ENCODE measurements at regions not wholly inside any gene's neighbourhood (a gene's known extent, or its start where the extent isn't known, plus 50 kb on each side); places are given as distances from the start of the nearest gene placed in this dataset.
A peak's percentile ranks its signal among the peaks of the same experiment; 100 is the strongest.

DNA sequence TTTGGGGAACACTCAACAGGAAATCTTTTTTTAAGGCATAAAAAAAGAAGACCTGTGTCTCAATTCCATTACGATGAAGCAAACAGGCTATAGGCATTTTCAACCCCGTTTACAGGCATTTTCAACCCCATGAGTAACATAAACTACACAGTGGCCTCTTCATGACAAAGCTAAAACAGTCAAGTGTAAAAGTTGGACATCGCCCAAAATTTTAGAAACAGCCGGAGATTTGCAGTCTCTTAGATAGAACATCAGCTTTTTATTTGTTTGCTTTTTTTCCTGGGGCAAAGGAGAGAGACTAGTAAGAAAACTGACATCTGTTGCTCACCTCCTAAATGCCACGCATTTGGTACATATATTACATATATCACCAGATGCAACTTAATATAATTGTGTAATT is 173.7 kb downstream of the CMPK2 start:
- no peak for DNase-seq

DNA sequence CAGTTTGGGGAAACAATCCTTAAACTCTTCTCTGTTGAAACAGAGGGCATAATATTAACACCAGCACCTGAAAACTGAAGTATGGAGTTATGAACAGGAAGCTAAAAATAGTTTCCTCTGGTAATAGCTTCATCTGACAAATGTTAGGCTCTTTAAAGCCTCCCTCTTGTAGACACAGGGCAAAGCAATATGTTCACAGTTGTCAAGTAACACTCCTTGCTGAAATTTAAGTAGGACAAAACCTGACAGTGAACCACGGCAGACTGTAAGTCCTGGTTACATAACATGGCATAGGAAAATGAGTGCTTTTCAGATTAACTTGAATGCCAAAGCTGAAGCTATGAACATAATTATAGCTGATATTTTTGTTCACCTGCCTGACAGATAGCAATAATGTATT is 172.9 kb downstream of the CMPK2 start:
- no peak for DNase-seq

DNA sequence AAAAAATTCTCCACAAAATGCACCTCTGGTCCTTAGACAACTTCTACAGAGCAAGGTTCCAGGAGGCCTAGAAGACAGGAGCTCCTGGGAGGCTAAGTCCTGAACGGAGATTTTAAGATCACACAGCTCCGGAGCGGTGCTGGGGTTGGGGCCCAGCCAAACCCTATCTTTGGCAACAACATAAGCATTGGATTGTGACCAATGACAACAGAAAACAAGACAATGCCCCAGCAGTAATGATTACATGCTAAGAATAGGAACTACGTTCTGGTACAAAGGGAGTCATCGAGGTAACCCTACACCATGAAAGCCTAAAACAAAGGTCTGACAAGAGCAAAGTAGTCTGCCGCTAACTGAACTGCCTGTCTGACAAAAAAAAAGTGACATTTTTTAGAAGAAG is 171.2 kb downstream of the CMPK2 start:
- no peak for DNase-seq

DNA sequence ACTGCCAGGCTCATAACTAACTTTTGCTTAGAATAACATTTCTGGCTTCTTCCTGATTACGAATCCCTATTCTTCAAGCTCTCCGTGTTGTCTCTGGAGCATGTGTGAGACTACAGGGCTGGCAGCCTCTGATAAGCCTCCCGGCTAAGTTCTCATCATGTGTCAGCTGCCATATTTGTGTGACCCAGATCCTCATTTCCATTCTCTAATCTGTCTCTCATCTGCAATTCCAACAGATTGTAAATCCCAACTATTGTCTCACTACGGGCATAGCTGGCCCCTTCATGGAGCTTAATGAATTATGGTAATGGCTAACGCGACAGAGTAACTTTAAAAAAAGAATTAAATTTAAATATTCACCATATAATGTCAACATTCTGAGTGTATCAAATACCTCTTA is 165.4 kb downstream of the CMPK2 start:
- no peak for DNase-seq

DNA sequence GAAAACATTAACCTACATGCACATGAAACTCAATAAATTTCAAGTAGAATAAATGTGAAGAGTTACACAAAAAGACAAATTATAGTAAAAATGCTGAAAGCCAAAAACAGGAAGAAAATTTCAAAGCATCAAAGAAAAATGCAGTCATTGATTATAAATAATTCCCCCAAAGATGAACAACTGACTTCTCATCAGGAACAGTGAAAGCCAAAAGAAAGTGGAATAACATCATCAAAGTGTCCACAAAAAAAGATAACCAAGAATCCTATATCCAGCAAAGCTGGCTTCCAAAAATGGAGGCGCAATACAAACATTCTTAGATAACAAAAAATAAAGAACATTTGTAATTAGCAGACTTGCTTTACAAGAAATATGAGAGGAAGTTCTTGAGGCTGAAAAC is 161.6 kb downstream of the CMPK2 start:
- DNase-seq = no peak

DNA sequence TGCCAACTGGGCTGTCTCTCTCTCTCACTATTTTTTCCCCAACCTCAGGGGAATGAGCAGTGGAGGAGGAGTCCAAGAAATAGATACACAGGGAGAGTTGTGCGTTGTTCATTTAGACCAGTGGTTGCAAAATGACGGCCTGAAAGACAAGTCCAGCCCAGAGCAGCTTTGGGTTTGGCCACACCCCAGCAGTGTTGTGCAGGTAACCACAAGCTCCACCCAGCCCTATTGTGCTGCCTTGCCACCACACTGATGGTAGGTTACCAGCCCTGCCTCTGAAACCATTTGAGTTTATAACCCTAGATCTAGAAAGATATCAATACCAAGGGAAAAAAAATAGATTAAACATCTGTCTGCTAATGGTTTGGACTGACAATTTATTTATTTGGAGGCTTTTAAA is 144.3 kb downstream of the CMPK2 start:
- DNase-seq = no peak

DNA sequence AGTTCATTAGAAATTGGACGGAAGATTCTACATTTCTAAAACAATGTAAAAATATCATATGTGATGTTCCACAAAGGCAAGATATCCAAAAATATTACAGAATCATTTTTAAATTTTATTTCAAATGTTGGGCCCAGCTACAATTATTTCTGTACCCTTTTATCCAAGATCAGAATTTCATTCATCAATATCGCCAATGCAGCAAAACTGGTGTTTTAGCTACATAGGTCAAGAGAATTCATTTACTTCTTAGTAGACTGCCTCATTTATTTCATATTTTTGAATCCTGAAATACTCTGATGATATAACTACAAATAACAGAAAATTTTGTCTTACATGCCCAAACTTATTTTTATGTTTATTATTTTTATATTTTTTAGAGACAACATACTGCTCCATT is 143.1 kb downstream of the CMPK2 start:
- no peak for DNase-seq

DNA sequence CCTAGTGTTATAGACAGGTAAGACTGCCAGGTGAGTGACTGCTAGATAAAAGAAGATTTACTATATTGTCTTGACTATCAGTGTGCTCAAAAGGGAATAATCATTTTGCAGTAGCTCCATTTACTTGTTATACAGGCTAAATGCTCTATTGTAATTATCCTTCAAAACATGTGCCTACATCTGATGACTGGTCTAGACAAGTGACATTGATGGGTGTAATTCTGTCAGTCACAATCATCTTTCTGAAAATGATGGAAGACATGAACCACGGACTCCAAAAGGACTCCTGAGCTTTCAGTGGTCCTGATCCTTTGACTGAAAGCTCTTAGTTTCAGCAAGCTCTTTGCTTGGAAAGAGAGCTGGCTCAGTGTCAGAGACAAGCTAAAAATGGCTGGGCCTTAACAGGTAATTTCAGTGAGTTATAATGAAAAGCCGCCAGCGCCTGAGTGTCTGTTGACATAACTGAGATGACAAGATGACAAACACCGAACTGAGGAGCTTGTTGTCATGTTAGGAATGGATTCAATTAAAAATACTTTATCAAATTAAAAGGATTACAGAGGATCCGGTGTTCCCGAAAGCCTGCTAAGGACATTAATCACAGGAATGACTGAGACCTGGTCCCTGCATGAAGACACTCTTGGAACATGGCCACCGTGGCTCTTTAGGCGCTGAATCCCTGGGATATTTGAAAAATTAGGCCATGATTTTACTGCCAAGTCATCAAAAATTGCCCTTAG is 141.7 kb downstream of the CMPK2 start:
- DNase-seq = no peak

DNA sequence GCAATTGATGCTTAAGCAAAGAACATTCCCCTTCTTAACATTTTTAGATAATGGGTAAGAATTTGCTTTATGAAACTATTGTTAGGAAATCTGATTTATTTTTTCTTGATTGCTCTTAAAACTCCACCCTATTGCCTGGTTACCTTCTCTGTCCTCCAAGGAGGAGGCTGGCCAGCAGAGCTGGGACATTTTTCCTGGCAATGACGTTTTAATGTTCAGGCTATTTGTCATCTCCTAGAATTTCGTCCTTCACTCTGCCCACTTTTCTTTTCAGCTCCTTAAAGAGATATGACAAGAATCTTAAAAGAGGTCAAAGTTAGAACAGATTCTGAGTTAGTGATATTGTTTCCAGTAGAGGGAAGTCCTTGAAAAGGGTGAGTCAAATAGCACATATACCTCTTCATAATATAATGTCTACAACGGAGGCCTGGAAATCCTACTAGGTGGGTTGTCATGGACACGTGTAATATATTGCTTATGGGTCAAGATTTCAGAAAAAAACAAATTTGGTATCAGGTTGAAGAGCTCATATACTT is 141.0 kb downstream of the CMPK2 start:
- no peak for DNase-seq

DNA sequence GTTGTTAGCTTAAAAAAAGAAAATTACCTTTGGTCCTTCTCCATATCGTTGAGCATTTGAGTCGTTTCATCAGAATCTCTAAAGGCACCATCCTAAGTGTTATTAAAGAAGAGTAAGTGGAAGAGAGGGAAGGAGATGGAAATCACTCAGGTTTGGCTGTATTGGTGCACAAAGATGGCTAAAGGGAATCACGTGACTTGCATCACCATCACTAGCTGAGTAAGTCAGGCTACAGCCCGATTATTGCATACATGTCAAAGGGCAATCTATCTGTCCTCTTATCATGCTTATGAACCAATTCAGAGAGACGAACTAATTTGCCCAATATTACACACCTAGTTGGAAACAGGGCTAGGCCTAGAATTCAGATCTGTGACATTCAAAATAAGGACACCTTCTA is 137.6 kb downstream of the CMPK2 start:
- no peak for DNase-seq

DNA sequence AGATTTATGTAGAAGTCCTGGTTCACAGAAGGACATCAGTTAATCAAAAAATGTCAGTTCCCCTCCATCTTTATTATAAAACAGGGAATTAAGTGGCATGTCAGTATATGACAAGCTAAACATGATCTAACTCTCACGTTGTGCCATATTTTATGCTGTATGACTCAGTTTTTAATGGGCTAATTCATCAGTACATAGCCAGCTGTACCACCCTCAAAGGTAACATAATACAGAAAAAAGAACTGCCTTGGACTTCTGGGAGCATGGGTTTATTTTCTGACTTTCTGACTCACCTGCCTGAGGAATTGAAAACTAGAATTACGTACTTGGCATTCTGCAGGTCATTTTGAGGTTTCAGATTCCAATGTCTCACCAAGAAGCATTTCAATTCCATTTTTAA is 135.7 kb downstream of the CMPK2 start:
- no peak for DNase-seq

DNA sequence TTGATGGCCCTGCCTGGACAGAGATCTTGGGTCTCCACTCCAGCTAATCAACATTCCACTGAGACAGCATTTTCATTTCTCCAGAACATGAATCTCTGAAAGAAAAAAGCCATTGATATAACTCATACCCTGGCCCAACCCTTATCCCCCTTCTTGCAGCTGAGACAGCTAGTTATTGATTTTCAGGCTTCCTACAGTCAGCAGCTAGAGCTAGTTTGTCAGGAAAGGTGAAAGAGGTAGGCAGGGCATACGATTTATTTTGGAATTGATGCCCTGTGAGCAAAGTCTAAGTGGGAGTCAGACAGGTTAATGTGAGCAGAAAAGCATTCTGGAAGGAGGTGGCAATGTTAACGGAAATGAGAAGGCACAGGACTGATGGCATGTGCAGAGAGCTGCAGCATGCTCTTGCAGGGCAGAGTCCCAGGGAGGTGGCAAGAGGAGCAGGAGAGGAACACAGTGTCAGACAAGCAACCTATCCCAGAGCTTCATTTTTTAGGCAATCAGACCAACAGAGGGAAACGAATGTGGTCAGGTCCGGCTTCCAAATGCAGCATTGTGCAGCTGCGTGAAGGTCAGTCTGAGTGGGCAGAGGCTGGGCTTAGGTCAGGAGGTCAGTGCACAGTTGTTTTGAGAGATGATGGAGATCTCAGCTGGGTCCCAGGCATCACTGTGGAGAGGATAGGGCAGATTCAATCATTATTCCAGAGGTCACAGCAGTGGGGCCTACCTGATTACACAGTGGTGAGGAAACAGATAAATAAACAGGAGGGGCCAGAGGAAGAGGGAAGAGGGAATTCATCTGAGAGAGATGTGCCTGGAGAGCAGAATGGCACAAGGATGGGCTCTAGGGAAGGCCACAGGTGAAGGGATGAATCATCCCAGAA is 134.8 kb downstream of the CMPK2 start:
- no peak for DNase-seq

DNA sequence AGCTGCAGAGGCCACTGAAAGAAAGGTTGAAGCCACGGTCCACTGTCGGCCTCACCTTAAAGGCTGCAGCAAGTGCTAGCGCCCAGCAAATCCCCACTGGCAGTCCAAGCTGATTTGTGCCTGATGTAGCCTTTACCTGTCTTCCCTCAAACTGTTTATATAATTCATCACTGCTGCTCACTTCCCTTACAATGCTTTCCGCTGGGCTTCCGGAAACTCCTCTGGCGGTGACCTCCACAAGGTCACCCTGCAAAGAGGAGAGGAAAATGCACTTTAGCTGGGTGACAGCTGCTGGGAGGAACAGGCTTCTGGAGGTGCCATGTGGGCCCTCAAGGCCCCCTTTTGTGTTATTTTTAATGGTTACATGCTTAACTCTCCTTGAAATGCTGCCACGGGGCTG is 126.2 kb downstream of the CMPK2 start:
- no peak for DNase-seq

DNA sequence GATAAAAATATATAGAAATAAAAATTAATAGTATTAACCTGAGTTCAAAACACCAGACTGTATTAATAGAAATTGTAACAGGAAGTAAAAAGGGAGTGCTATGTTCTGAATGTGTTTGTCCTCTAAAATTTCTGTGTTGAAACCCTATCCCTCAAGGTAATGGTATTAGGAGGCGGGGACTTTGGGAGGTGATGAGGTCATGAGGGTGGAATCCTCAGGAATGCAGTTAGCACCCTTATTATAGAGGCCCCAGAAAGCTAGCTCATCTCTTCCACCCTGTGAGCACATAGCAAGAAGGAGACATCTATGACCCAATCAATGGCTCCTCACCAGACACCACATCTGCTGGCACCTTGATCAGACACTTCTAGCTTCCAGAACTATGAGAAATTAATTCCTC is 124.5 kb downstream of the CMPK2 start:
- peak; percentile 1 for DNase-seq

DNA sequence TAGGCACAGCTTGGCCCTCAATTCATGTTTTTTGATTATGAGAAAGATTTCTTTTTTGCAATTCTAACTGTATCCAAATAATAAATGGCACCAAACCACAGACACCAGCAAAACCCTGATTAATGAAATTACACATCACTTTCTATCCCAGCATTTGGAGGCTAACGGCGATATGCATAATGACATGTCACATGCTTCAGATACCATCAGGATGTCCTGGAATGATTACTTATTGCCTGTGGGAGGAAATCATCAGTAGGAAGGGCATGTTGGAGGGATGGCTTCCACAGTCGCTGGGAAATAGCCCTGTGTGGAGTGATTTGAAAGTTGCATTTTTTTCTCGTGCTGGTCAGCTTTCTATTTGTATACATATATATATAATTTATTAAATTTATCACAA is 121.7 kb downstream of the CMPK2 start:
- DNase-seq = no peak

DNA sequence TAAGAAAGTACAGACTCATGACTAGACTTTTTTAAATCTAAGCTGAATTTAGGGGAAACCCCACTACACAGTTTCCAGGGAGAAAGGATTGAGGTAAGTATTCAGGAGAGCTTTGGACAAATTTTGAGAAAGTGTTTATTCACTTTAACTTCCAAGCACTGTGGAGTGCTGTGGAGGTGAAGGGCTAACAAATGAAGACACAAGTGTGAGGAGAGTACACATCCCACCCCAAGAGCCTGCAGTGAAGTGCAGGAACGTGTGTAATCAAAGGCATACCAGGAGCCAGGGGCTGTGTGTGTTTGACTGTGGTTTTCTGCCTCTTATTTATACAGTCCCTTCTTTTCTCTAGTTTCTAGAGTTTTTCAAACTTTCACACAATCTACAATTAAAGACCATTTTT is 118.3 kb downstream of the CMPK2 start:
- no peak for DNase-seq

DNA sequence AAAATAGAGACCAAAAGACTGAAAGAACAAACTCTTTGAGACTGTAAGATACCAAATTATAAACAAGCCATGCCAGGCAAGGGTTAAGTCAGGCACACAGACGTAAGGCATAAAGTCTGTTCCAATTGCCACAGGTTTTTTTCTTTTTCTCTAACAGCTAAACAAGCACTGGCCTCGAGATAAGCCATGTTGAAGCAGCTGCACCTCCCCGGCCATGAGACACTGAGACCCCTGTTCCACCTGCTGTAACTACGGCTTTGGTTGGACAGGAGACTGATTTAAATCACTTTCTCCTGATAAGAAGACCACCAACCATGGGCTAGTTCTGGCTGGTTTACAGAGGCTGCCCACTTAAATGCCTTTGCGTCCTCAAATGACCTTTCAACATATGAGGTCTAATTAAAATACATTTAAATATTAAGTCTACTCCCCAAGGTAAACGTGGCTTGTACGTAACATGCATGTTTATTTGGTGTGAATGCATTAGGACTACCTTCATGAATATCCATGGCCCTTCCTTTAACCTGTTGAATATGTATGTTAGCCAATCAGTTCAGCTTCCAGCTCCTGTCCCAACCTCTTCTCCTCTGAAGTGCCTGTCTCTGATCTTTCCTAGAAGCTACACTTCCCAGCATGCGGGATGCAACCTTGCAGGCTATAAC is 117.2 kb downstream of the CMPK2 start:
- DNase-seq = no peak

DNA sequence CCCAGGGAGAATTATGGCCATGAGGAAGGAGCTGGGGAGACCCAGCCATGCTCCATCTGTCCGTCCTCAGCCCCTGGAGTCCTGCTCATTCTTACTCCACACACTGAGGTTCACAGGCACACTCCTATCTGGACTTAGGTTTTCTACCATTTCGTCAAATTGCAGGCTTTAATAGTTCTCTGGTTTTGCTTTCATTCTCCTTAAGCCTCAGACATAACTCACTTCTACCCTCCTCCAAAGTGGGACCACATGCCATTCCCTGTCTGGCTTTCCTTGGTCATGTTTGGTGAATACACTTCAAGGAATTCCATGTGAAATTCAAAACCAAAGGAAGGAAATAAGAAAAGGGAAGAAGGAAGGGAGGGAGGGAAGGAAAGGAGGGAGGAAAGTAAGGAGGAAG is 115.7 kb downstream of the CMPK2 start:
- DNase-seq = no peak

DNA sequence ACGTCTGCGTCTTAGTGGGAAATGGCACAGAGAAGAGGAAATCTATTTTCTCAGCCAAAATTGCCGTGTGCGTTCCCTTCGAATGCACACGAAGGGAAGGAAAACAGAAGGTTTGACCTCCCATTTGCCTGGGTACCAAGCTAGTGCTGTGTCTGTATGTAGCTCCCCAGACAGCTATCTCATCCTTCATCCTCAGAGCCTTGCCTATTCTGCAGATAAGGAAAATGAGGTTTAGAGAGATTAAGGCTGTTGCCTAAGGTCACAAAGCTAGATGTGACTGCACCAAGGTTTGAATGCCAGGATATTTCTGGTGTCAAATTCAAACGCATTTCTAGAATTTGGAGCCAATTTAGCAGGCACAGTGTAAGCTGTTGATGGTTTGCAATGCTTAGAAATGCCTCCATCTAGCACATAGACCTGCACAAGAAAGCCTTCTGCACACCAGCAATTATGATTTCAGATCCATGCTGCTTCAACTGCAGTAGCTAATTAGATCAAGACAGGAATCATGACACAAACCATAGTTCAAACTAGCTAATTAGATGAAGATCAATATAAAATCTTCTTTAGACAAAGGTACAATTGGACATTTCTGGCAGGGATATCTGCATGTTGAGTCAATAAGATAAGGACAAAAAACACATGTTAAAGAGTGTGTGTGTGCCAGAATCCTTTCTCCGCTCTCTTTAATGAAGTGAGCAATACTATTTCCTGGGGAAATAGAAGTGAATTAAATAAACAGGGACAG is 115.1 kb downstream of the CMPK2 start:
- DNase-seq = no peak

DNA sequence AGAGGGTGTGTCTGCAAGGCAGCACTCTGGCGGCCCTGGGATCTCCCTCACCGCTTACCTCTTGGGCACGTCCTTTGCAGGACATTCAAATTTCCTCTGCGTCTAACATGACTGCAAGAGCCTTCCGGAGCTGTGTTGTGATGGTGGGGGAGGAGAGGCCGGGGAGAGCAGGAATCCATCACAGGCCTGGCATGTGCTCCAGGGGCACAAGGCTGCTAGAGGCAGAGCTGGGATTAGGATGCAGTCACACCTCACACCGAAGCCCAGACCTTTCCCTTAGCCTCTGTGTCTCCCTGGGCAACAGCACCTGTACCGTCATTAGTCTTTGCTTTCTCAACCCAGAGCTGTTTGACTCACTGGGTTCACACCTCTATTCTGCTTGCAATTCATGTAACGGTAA is 111.3 kb downstream of the CMPK2 start:
- no peak for DNase-seq

DNA sequence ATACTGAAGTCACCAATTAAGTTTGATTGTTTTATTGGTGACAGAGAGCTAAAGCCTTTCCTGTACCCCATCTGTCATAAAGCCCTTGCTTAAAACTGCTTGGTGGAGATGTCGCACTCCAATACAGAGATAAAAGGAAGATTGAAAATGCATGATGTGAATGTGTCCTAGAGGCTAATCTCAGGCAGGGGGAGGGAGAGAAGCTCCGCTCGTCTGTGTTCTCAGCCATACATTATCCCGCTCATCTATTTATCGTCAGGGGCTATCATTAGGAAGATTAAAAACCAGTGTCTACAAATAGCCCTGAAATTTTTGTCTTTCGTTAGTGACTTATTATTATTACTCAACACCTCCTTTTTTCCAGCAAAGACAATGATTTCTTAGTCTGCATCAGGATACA is 110.3 kb downstream of the CMPK2 start:
- no peak for DNase-seq

DNA sequence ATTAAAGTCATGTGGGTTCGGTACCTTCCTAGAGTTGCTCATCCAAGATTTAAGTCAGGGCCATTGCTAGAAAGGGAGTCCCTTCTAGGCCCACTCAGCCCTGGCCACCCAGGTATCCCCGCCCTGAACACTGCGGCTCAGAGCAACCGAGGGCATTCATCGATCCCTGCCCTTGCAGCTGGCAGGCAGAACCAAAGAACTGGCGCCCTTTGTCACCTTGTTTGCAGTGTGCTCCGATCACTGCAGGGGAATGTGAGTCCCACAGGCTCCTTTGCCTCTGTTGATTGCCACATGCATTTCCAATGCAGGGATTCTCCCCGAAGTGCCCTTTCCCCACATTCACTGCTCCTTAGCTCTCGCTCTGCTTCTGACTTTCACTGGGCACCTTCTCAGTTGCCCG is 108.5 kb downstream of the CMPK2 start:
- DNase-seq = no peak

DNA sequence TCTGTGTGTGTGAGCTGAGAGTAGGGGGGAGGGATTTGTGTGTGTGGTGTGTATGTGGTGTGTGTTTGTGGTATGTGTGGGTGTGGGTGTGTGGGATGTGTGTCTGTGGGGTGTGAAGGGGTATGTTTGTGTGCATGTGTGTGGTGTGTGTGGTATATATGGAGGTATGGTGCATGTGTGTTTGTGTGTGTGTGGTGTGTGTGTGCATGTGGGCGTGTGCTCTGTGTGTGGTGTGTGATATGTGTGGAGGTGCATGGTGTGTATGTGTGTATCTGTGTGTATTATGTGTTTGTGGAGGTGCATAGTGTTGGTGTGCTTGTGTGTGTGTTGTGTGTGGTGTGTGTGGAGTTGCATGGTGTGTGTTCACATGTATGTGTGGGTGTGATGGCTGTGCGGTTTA is 106.0 kb downstream of the CMPK2 start:
- DNase-seq = no peak

All from EL (cell line).